IMR-90 (cell line): ENCODE measurements at regions not wholly inside any gene's neighbourhood (a gene's known extent, or its start where the extent isn't known, plus 50 kb on each side); places are given as distances from the start of the nearest gene placed in this dataset.

ENCODE experiments used
- ATAC-seq: fragments of 200-7000 bp; cut with Tn5 transposase; 2 replicates; pipeline ENCODE4 v1.9.1; 2020; ENCODE audit warnings: low read depth, mild to moderate bottlenecking, moderate library complexity
- BruUV-seq: library from RNA; stranded (reverse); fragments of 400-500 nt; replicated peaks from 2 replicates; lab custom pipeline; 2021; lab: Mats Ljungman, UMichigan
- CTCF ChIA-PET: fragments of 300-600 bp; formaldehyde crosslinking; extraction: SDS; loops from one replicate; lab custom pipeline; 2021; ENCODE audit warnings: antibody characterized with exemption; lab: Yijun Ruan, JAX
- POLR2A ChIA-PET: fragments of 300-600 bp; sonication (Branson Sonifier 250); formaldehyde crosslinking; loops from one replicate; lab custom pipeline; 2022; ENCODE audit warnings: antibody characterized with exemption; ENCODE audit not compliant: unreplicated experiment; lab: Charles Lee
- DNase-seq: peaks from one replicate; pipeline ENCODE4 v3.0.0; 2013
- H2AFZ ChIP-seq: replicated peaks from 2 replicates; pipeline ENCODE3; 2013; ENCODE audit warnings: low read length, mild to moderate bottlenecking; ENCODE audit not compliant: poor library complexity
- H2AK5ac ChIP-seq: 2 replicates; pipeline ENCODE4 v1.6.1; 2013; ENCODE audit warnings: low read depth, low read length, inconsistent platforms
- H2AK9ac ChIP-seq: replicated peaks from 2 replicates; pipeline ENCODE3; 2013; ENCODE audit warnings: mild to moderate bottlenecking, low read depth, low read length, moderate library complexity; ENCODE audit not compliant: poor library complexity
- H2BK120ac ChIP-seq: 2 replicates; pipeline ENCODE4 v1.6.1; 2013; ENCODE audit warnings: low read depth, low read length, inconsistent platforms
- H2BK15ac ChIP-seq: 3 replicates; pipeline ENCODE4 v1.6.1; 2013; ENCODE audit warnings: low read depth, low read length, inconsistent platforms
- H2BK20ac ChIP-seq: 2 replicates; pipeline ENCODE4 v1.6.1; 2013; ENCODE audit warnings: low read depth, mild to moderate bottlenecking, inconsistent platforms, low read length, moderate library complexity
- H2BK5ac ChIP-seq: 2 replicates; pipeline ENCODE4 v1.6.1; 2013; ENCODE audit warnings: mild to moderate bottlenecking, low read depth, low read length, inconsistent platforms; ENCODE audit not compliant: poor library complexity, severe bottlenecking
- H3K14ac ChIP-seq: replicated peaks from 2 replicates; pipeline ENCODE4 v1.6.1; 2013; ENCODE audit warnings: low read depth, low read length, inconsistent platforms
- H3K18ac ChIP-seq: 2 replicates; pipeline ENCODE4 v1.6.1; 2013; ENCODE audit warnings: low read depth, low read length, control low read depth
- H3K23ac ChIP-seq: 2 replicates; pipeline ENCODE4 v1.6.1; 2013; ENCODE audit warnings: low read depth, low read length, inconsistent platforms
- H3K27ac ChIP-seq: 2 replicates; pipeline ENCODE4 v1.5.1; 2013; ENCODE audit warnings: mild to moderate bottlenecking, control low read depth, low read length; ENCODE audit not compliant: insufficient read depth
- H3K27me3 ChIP-seq: 2 replicates; pipeline ENCODE4 v1.6.1; 2013; ENCODE audit warnings: low read length; ENCODE audit not compliant: control insufficient read depth, insufficient read depth
- H3K36me3 ChIP-seq: 2 replicates; pipeline ENCODE4 v1.6.1; 2013; ENCODE audit warnings: low read length, mixed read lengths; ENCODE audit not compliant: control insufficient read depth, insufficient read depth
- H3K4ac ChIP-seq: 2 replicates; pipeline ENCODE4 v1.6.1; 2013; ENCODE audit warnings: low read depth, low read length, inconsistent platforms
- H3K4me1 ChIP-seq: 2 replicates; pipeline ENCODE4 v1.6.1; 2013; ENCODE audit warnings: low read length, mixed read lengths; ENCODE audit not compliant: control insufficient read depth, insufficient read depth
- H3K4me2 ChIP-seq: 2 replicates; pipeline ENCODE4 v1.6.1; 2013; ENCODE audit warnings: low read depth, mild to moderate bottlenecking, control low read depth, low read length, moderate library complexity
- H3K4me3 ChIP-seq: 2 replicates; pipeline ENCODE4 v1.5.1; 2013; ENCODE audit warnings: low read depth, mild to moderate bottlenecking, control low read depth, low read length, moderate library complexity; ENCODE audit not compliant: insufficient read depth
- H3K56ac ChIP-seq: 2 replicates; pipeline ENCODE4 v1.6.1; 2013; ENCODE audit warnings: low read length, inconsistent platforms; ENCODE audit not compliant: insufficient read depth; ENCODE audit errors: extremely low read depth
- H3K79me1 ChIP-seq, 2 experiments: 2 replicates each; pipeline ENCODE4 v1.6.1; 2013; ENCODE audit warnings: low read length in 2 of 2, inconsistent platforms in 1 of 2, low read depth in 1 of 2
- H3K9ac ChIP-seq: 2 replicates; pipeline ENCODE4 v1.6.1; 2013; ENCODE audit warnings: low read depth, low read length, control low read depth
- H3K9me1 ChIP-seq: 2 replicates; pipeline ENCODE4 v1.6.1; 2013; ENCODE audit warnings: low read length, inconsistent platforms; ENCODE audit not compliant: insufficient read depth
- H3K9me3 ChIP-seq: 2 replicates; pipeline ENCODE4 v1.6.1; 2013; ENCODE audit warnings: low read length; ENCODE audit not compliant: control insufficient read depth, insufficient read depth
- H4K20me1 ChIP-seq: 2 replicates; pipeline ENCODE4 v1.6.1; 2013; ENCODE audit warnings: low read length, inconsistent platforms; ENCODE audit not compliant: insufficient read depth
- H4K5ac ChIP-seq: 2 replicates; pipeline ENCODE4 v1.6.1; 2013; ENCODE audit warnings: mild to moderate bottlenecking, low read depth, low read length, control low read depth
- H4K8ac ChIP-seq, 2 experiments: 2 replicates each; pipeline ENCODE4 v1.6.1; 2013; ENCODE audit warnings: low read depth in 2 of 2, low read length in 2 of 2, control low read depth in 1 of 2, inconsistent platforms in 1 of 2
- H4K91ac ChIP-seq: 2 replicates; pipeline ENCODE4 v1.6.1; 2013; ENCODE audit warnings: low read depth, low read length, inconsistent platforms; ENCODE audit not compliant: insufficient read depth
- BHLHE40 ChIP-seq: fragments of 150-350 bp; IDR thresholded peaks from 2 replicates; pipeline ENCODE4 v1.6.1; 2016; ENCODE audit warnings: mild to moderate bottlenecking, low read depth, low read length
- CEBPB ChIP-seq: IDR thresholded peaks from 2 replicates; pipeline ENCODE4 v1.6.1; 2012; ENCODE audit warnings: low read depth, low read length, improper control_type of control experiment
- CHD1 ChIP-seq: IDR thresholded peaks from 2 replicates; pipeline ENCODE4 v1.6.1; 2012; ENCODE audit warnings: low read depth, low read length, improper control_type of control experiment
- FOS ChIP-seq: fragments of 150-350 bp; IDR thresholded peaks from 2 replicates; pipeline ENCODE4 v1.6.1; 2016; ENCODE audit warnings: low read depth, low read length
- MAFK ChIP-seq: IDR thresholded peaks from 2 replicates; pipeline ENCODE4 v1.6.1; 2012; ENCODE audit warnings: low read depth, low read length, improper control_type of control experiment
- MAZ ChIP-seq: IDR thresholded peaks from 2 replicates; pipeline ENCODE4 v1.6.1; 2012; ENCODE audit warnings: low read depth, mild to moderate bottlenecking, low read length, improper control_type of control experiment, moderate library complexity, borderline replicate concordance
- MXI1 ChIP-seq: IDR thresholded peaks from 2 replicates; pipeline ENCODE4 v1.6.1; 2012; ENCODE audit warnings: low read depth, mild to moderate bottlenecking, low read length, moderate library complexity, borderline replicate concordance
- NFE2L2 ChIP-seq: fragments of 150-350 bp; IDR thresholded peaks from 2 replicates; pipeline ENCODE4 v1.6.1; 2016; ENCODE audit warnings: low read depth, mild to moderate bottlenecking, low read length
- POLR2A ChIP-seq: IDR thresholded peaks from 2 replicates; pipeline ENCODE4 v1.6.1; 2012; ENCODE audit warnings: mild to moderate bottlenecking, low read depth, low read length
- RAD21 ChIP-seq: IDR thresholded peaks from 2 replicates; pipeline ENCODE4 v1.6.1; 2012; ENCODE audit warnings: low read length, improper control_type of control experiment
- RCOR1 ChIP-seq: IDR thresholded peaks from 2 replicates; pipeline ENCODE4 v1.6.1; 2012; ENCODE audit warnings: mild to moderate bottlenecking, low read length, improper control_type of control experiment; ENCODE audit not compliant: insufficient replicate concordance
- RFX5 ChIP-seq: IDR thresholded peaks from 2 replicates; pipeline ENCODE4 v1.8.0; 2012; ENCODE audit warnings: low read depth, mild to moderate bottlenecking, low read length, moderate library complexity
- SMC3 ChIP-seq: fragments of 150-350 bp; IDR thresholded peaks from 2 replicates; pipeline ENCODE4 v1.6.1; 2016; ENCODE audit warnings: low read depth, mild to moderate bottlenecking, antibody characterized with exemption, low read length, moderate library complexity
- WGBS, 2 experiments: methylation state at CpG; one replicate each; pipeline versions ENCODE4 v1.1.5 to v1.1.7; 2013; ENCODE audit warnings: missing lambda C conversion rate in 2 of 2; ENCODE audit not compliant: insufficient read length in 1 of 2; ENCODE audit errors: extremely low coverage in 2 of 2; 5-methylcytosine and 5-hydroxymethylcytosine counted together
- dilution Hi-C: fragments of 300-500 bp; cut with HindIII; formaldehyde crosslinking; loops from one replicate; pipeline ENCODE4 v1.14.3; 2018; ENCODE audit warnings: low sequenced_read_pairs; ENCODE audit not compliant: unreplicated experiment
- in situ Hi-C: fragments of 300-500 bp; cut with MboI; formaldehyde crosslinking; loops from 3 replicates; pipeline ENCODE4 v1.14.3; 2019; ENCODE audit warnings: low sequenced_read_pairs, inconsistent platforms, mixed read lengths
- intact Hi-C: fragments of 100-400 bp; cut with micrococcal nuclease; formaldehyde crosslinking; loops from 2 replicates; pipeline ENCODE4 v1.10.0; 2022
- TF ChIP-seq, protein P1 (sequence below): conservative IDR thresholded peaks from 2 replicates; pipeline ENCODE4 v1.5.1; 2012; ENCODE audit warnings: mild to moderate bottlenecking, low read depth, low read length, improper control_type of control experiment
- TF ChIP-seq, protein P2 (sequence below): fragments of 150-350 bp; IDR thresholded peaks from 2 replicates; pipeline ENCODE4 v1.6.1; 2017; ENCODE audit warnings: mild to moderate bottlenecking, antibody characterized with exemption, low read length, low read depth
- TF ChIP-seq, protein P3 (sequence below): fragments of 150-350 bp; IDR thresholded peaks from 2 replicates; pipeline ENCODE4 v1.6.1; 2016; ENCODE audit warnings: low read depth, mild to moderate bottlenecking, low read length, moderate library complexity, borderline replicate concordance

DNA sequence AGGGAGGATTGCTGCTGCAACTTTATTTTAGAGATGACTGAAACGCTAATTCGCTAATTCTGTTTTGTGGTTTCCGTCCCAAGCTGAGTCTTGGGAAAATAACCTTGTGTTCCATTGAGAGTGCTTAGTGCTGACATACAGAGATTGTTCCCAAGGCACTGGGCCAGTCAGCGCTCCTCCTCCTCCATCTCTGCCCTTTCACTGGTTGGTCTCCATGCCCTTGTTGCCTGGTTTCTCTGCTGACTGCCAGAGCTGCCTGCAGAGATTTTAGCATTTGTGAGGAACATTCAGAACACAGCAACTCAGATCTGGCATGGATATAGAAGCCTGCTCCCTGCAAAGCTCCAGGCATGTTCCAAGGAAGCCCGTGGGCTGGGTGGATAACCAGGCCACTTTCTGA is 126.0 kb upstream of the IRX2 start:
- Histone ChIP-seq H3K56ac (no peak overlapping the region), H2BK20ac (no peak overlapping the region), H3K27ac (no peak overlapping the region), H3K27me3 (no peaks in the 10 kb centered on the region), H3K36me3 (no peaks in the 10 kb centered on the region), H2BK120ac (no peak overlapping the region), H3K14ac (no peak overlapping the region), H4K91ac (no peak overlapping the region), H3K4me2 (no peak overlapping the region), H2AK9ac (no peak overlapping the region), H3K9ac (no peak overlapping the region), H3K4ac (no peak overlapping the region), H3K9me3 (peaks cover 16% of the 10 kb centered on the region), H3K79me1 (no peaks in the 10 kb centered on the region), H4K5ac (no peak overlapping the region), H4K8ac (no peak overlapping the region), H2AFZ (no peak overlapping the region), H3K9me1 (no peaks in the 10 kb centered on the region), H3K18ac (no peak overlapping the region), H2BK5ac (no peak overlapping the region), H3K23ac (no peak overlapping the region), H2BK15ac (no peak overlapping the region), H4K20me1 (no peaks in the 10 kb centered on the region), H3K4me3 (no peak overlapping the region), H2AK5ac (no peak overlapping the region), H3K4me1 (no peaks in the 10 kb centered on the region)
- no TSS peak for BruUV-seq
- ATAC-seq, result no peak
- ChIA-PET CTCF (no interaction called here), POLR2A (no interaction called here)
- no peak for DNase-seq
- dilution Hi-C loops (no loop called here), intact Hi-C loops (no loop called here), in situ Hi-C loops (no loop called here)
- 40% methylated on average over 1 of the region's 5 CpGs; no CpG with 5 or more reads in 1 of the 2 experiments for WGBS, 2 experiments
- no peak for TF ChIP-seq BHLHE40
- TF ChIP-seq RAD21, result no peak
- TF ChIP-seq, protein P1, sequence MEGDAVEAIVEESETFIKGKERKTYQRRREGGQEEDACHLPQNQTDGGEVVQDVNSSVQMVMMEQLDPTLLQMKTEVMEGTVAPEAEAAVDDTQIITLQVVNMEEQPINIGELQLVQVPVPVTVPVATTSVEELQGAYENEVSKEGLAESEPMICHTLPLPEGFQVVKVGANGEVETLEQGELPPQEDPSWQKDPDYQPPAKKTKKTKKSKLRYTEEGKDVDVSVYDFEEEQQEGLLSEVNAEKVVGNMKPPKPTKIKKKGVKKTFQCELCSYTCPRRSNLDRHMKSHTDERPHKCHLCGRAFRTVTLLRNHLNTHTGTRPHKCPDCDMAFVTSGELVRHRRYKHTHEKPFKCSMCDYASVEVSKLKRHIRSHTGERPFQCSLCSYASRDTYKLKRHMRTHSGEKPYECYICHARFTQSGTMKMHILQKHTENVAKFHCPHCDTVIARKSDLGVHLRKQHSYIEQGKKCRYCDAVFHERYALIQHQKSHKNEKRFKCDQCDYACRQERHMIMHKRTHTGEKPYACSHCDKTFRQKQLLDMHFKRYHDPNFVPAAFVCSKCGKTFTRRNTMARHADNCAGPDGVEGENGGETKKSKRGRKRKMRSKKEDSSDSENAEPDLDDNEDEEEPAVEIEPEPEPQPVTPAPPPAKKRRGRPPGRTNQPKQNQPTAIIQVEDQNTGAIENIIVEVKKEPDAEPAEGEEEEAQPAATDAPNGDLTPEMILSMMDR, result no peak
- TF ChIP-seq CHD1, result no peak
- no peak for TF ChIP-seq MAFK
- no peak for TF ChIP-seq NFE2L2
- TF ChIP-seq POLR2A, result no peak
- no peak for TF ChIP-seq MXI1
- TF ChIP-seq MAZ, result no peak
- no peak for TF ChIP-seq RFX5
- TF ChIP-seq, protein P2, sequence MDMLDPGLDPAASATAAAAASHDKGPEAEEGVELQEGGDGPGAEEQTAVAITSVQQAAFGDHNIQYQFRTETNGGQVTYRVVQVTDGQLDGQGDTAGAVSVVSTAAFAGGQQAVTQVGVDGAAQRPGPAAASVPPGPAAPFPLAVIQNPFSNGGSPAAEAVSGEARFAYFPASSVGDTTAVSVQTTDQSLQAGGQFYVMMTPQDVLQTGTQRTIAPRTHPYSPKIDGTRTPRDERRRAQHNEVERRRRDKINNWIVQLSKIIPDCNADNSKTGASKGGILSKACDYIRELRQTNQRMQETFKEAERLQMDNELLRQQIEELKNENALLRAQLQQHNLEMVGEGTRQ, result no peak
- TF ChIP-seq FOS, result no peak
- no peak for TF ChIP-seq CEBPB
- no peak for TF ChIP-seq SMC3
- TF ChIP-seq RCOR1, result no peak
- TF ChIP-seq, protein P3, sequence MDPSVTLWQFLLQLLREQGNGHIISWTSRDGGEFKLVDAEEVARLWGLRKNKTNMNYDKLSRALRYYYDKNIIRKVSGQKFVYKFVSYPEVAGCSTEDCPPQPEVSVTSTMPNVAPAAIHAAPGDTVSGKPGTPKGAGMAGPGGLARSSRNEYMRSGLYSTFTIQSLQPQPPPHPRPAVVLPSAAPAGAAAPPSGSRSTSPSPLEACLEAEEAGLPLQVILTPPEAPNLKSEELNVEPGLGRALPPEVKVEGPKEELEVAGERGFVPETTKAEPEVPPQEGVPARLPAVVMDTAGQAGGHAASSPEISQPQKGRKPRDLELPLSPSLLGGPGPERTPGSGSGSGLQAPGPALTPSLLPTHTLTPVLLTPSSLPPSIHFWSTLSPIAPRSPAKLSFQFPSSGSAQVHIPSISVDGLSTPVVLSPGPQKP, result no peak
